Endothelial cell of umbilical vein (primary cell): ENCODE measurements at regions not wholly inside any gene's neighbourhood (a gene's known extent, or its start where the extent isn't known, plus 50 kb on each side); places are given as distances from the start of the nearest gene placed in this dataset.

Source experiments
- BruUV-seq: library from RNA; stranded (reverse); fragments of 400-500 nt; replicated peaks from 2 replicates; lab custom pipeline; 2021; lab: Mats Ljungman, UMichigan
- CTCF ChIA-PET: fragments of 300-600, 350-600 bp; sonication (Branson Sonifier 250); formaldehyde crosslinking; loops from one replicate; lab custom pipeline; 2021; ENCODE audit warnings: antibody characterized with exemption, inconsistent platforms; lab: Charles Lee
- POLR2A ChIA-PET: fragments of 300-600, 350-600 bp; sonication (Branson Sonifier 250); formaldehyde crosslinking; loops from one replicate; lab custom pipeline; 2021; ENCODE audit warnings: antibody characterized with exemption, inconsistent platforms; lab: Charles Lee
- DNase-seq: peaks from one replicate; pipeline ENCODE4 v3.0.0-alpha.2; 2011; ENCODE audit warnings: low read depth, low spot score
- FAIRE-seq: peaks from 2 replicates; lab custom pipeline; 2011; peaks lifted over from hg19 to GRCh38; lab: Jason Lieb, UNC
- H2AFZ ChIP-seq: 2 replicates; pipeline ENCODE4 v1.6.0; 2012; ENCODE audit warnings: low read depth, low read length, control low read depth, inconsistent platforms
- H3K27ac ChIP-seq: 2 replicates; pipeline ENCODE4 v1.5.1; 2011; ENCODE audit warnings: low read depth, mild to moderate bottlenecking, control low read depth, low read length, moderate library complexity; ENCODE audit not compliant: insufficient read depth
- H3K27me3 ChIP-seq, 2 experiments: 2 replicates each; pipeline versions ENCODE4 v1.6.0 to v1.6.1; 2011; ENCODE audit warnings: low read length in 2 of 2, mixed read lengths in 1 of 2; ENCODE audit not compliant: control insufficient read depth in 2 of 2, insufficient read depth in 2 of 2
- H3K36me3 ChIP-seq, 2 experiments: 2 replicates in 1 of 2; 3 replicates in 1 of 2; pipeline ENCODE4 v1.5.1; 2011; ENCODE audit warnings: low read length in 2 of 2, mild to moderate bottlenecking in 1 of 2, moderate library complexity in 1 of 2; ENCODE audit not compliant: control insufficient read depth in 2 of 2, insufficient read depth in 2 of 2; ENCODE audit errors: extremely low read depth in 1 of 2
- H3K4me1 ChIP-seq: 3 replicates; pipeline ENCODE4 v1.5.1; 2011; ENCODE audit warnings: mild to moderate bottlenecking, low read length; ENCODE audit not compliant: control insufficient read depth, insufficient read depth; ENCODE audit errors: extremely low read depth
- H3K4me2 ChIP-seq: 2 replicates; pipeline ENCODE4 v1.6.1; 2011; ENCODE audit warnings: low read length, control low read depth, mixed read lengths; ENCODE audit not compliant: insufficient read depth
- H3K4me3 ChIP-seq, 3 experiments: fragments of 200-600 bp in 1 of 3; sonication (generic), shearing (Covaris generic) in 1 of 3; replicated peaks in 1 of 3; 2 replicates each; pipeline ENCODE4 v1.5.1; 2011 to 2016; ENCODE audit warnings: control low read depth in 3 of 3, low read length in 3 of 3, mild to moderate bottlenecking in 2 of 3, inconsistent platforms in 1 of 3, low read depth in 1 of 3, moderate library complexity in 1 of 3; ENCODE audit not compliant: insufficient read depth in 1 of 3
- H3K79me2 ChIP-seq: 2 replicates; pipeline ENCODE4 v1.6.0; 2012; ENCODE audit warnings: low read length, inconsistent platforms; ENCODE audit not compliant: control insufficient read depth, insufficient read depth
- H3K9ac ChIP-seq: replicated peaks from 2 replicates; pipeline ENCODE3; 2011; ENCODE audit warnings: low read length, control low read depth; ENCODE audit not compliant: insufficient read depth; ENCODE audit errors: extremely low read depth
- H3K9me1 ChIP-seq: replicated peaks from 3 replicates; pipeline ENCODE4 v1.6.0; 2011; ENCODE audit warnings: mild to moderate bottlenecking, low read length; ENCODE audit not compliant: control insufficient read depth, insufficient read depth; ENCODE audit errors: extremely low read depth
- H3K9me3 ChIP-seq: replicated peaks from 2 replicates; pipeline ENCODE4 v1.5.1; 2012; ENCODE audit warnings: low read length, inconsistent platforms; ENCODE audit not compliant: control insufficient read depth, insufficient read depth
- H4K20me1 ChIP-seq: replicated peaks from 2 replicates; pipeline ENCODE3; 2011; ENCODE audit warnings: mild to moderate bottlenecking, low read length; ENCODE audit not compliant: control insufficient read depth, insufficient read depth; ENCODE audit errors: extremely low read depth
- CTCF ChIP-seq, 2 donors: IDR thresholded peaks; 1 replicate in 1 of 2; 2 replicates in 1 of 2; pipeline ENCODE4 v1.5.1; 2011; ENCODE audit warnings: low read length in 2 of 2, mild to moderate bottlenecking in 2 of 2, moderate library complexity in 2 of 2, control low read depth in 1 of 2, inconsistent platforms in 1 of 2, low read depth in 1 of 2; ENCODE audit not compliant: insufficient read depth in 1 of 2; ENCODE audit errors: extremely low read depth in 1 of 2
- EZH2 ChIP-seq: IDR thresholded peaks from 2 replicates; pipeline ENCODE4 v1.6.1; 2012; ENCODE audit warnings: borderline replicate concordance, low read depth, mild to moderate bottlenecking, moderate library complexity, low read length, inconsistent platforms; ENCODE audit not compliant: severe bottlenecking
- GATA2 ChIP-seq: IDR thresholded peaks from 2 replicates; pipeline ENCODE4 v1.7.0; 2011; ENCODE audit warnings: low read depth, mild to moderate bottlenecking, moderate library complexity, mixed read lengths, low read length; ENCODE audit not compliant: insufficient read length, insufficient read depth
- JUN ChIP-seq: IDR thresholded peaks from 2 replicates; pipeline ENCODE4 v1.6.1; 2011; ENCODE audit warnings: borderline replicate concordance, low read depth; ENCODE audit not compliant: insufficient read length, insufficient read depth
- MYC ChIP-seq: IDR thresholded peaks from one replicate; pipeline ENCODE4 v1.6.1; 2011; ENCODE audit warnings: mild to moderate bottlenecking, low read depth, low read length
- POLR2A ChIP-seq: IDR thresholded peaks from 2 replicates; pipeline ENCODE4 v1.6.1; 2012; ENCODE audit warnings: low read depth, mild to moderate bottlenecking, control low read depth, low read length
- POLR2AphosphoS5 ChIP-seq: IDR thresholded peaks from 2 replicates; pipeline ENCODE4 v1.6.1; 2012; ENCODE audit warnings: low read depth, mild to moderate bottlenecking, control low read depth, low read length, moderate library complexity; ENCODE audit not compliant: insufficient read depth
- dilution Hi-C: fragments of 300-500 bp; cut with MboI; formaldehyde crosslinking; loops from one replicate; pipeline ENCODE4 v1.15.0; 2019; ENCODE audit warnings: low sequenced_read_pairs; ENCODE audit not compliant: extremely low pct_ligation_motif_present
- intact Hi-C: fragments of 100-400 bp; cut with micrococcal nuclease; formaldehyde crosslinking; loops from one replicate; pipeline ENCODE4 v1.10.0; 2022

GRCh38 chr10:94083662-94084265 is 90.0 kb downstream of the PLCE1 start:
- CTCF ChIA-PET = no interaction called here
- no peak for DNase-seq

GRCh38 chr10:94084344-94084743 is 90.6 kb downstream of the PLCE1 start:
- intact Hi-C loops = no loop called here
- Histone ChIP-seq H3K27me3 (no peaks in the 10 kb centered on the region), H3K27ac (no peak overlapping the region), H3K9me1 (no peaks in the 10 kb centered on the region), H3K79me2 (no peaks in the 10 kb centered on the region), H3K4me2 (no peak overlapping the region), H4K20me1 (no peaks in the 10 kb centered on the region), H2AFZ (no peak overlapping the region), H3K4me1 (no peaks in the 10 kb centered on the region), H3K9me3 (no peaks in the 10 kb centered on the region), H3K9ac (no peak overlapping the region), H3K4me3 (no peak overlapping the region), H3K36me3 (no peaks in the 10 kb centered on the region)
- ChIA-PET POLR2A (no interaction called here), CTCF (no interaction called here)
- no TSS peak for BruUV-seq
- FAIRE-seq (no peak), DNase-seq (no peak)
- TF ChIP-seq POLR2A (no peak), GATA2 (no peak), MYC (no peak), POLR2AphosphoS5 (no peak), JUN (no peak), EZH2 (no peak)
- dilution Hi-C loops = no loop called here

More at GRCh38 chr10:94083662-94084265, 90.0 kb downstream of the PLCE1 start:
- no peaks in the 10 kb centered on the region for H3K79me2 ChIP-seq
- dilution Hi-C loops = no loop called here
- no TSS peak for BruUV-seq
- intact Hi-C loops = no loop called here
- no peaks in the 10 kb centered on the region for H3K27me3 ChIP-seq
- FAIRE-seq = no peak
- no peak overlapping the region for H3K4me2 ChIP-seq
- H3K36me3 ChIP-seq = no peaks in the 10 kb centered on the region
- H3K4me3 ChIP-seq = no peak overlapping the region
- TF ChIP-seq CTCF (IDR thresholded peaks at IDR 0.05; ENCODE audit: extremely low read depth in 1 of 2, insufficient read depth in 1 of 2, low read depth in 1 of 2, low read length in 2 of 2) = no peak
- no peak for TF ChIP-seq POLR2A
- POLR2A ChIA-PET = no interaction called here
- H3K9me1 ChIP-seq = no peaks in the 10 kb centered on the region
- H3K9ac ChIP-seq = no peak overlapping the region
- no peaks in the 10 kb centered on the region for H3K9me3 ChIP-seq
- no peak overlapping the region for H2AFZ ChIP-seq
- no peak overlapping the region for H3K27ac ChIP-seq
- H3K4me1 ChIP-seq = no peaks in the 10 kb centered on the region
- H4K20me1 ChIP-seq = no peaks in the 10 kb centered on the region
